ENCODE measurements at regions not wholly inside any gene's neighbourhood (a gene's known extent, or its start where the extent isn't known, plus 50 kb on each side); places are given as distances from the start of the nearest gene placed in this dataset.
"Not testable (repeated sequence)": the region's sequence is repeated elsewhere in the genome, so short reads cannot be mapped to it uniquely, and the experiment has no call there.

- Histone ChIP-seq H3K36me3 (ENCODE audit: insufficient read depth, low read length) (no peaks in the 10 kb centered on the region), H3K4me3 (ENCODE audit: low read length) (no peak overlapping the region), H3K27me3 (ENCODE audit: control insufficient read depth in 1 of 2, insufficient read depth in 2 of 2, low read length in 2 of 2) (no peaks in the 10 kb centered on the region), H3K9me3 (ENCODE audit: control insufficient read depth in 1 of 2, insufficient read depth in 1 of 2, low read length in 2 of 2) (peaks cover 0 to 10% of the 10 kb centered on the region in 2 experiments), H3K4me1 (ENCODE audit: insufficient read depth, low read length) (no peaks in the 10 kb centered on the region), H3K27ac (ENCODE audit: low read depth in 1 of 2, low read length in 2 of 2) (no peak overlapping the region)
- H3K36me3 Mint-ChIP-seq (ENCODE audit: low read depth), result no peaks in the 10 kb centered on the region
- DNase-seq (no peak), ATAC-seq (ENCODE audit: poor library complexity) (no peak)
- POLR2A ChIA-PET, result no interaction called here
- H3K4me1 Mint-ChIP-seq (ENCODE audit: low read depth), result no peaks in the 10 kb centered on the region
- CTCF ChIA-PET, result no interaction called here
- no peak overlapping the region for H3K27ac Mint-ChIP-seq
- no peak overlapping the region for H3K4me3 Mint-ChIP-seq
- intact Hi-C loops (cut with DNase I, micrococcal nuclease), result no loop called here
- H3K27me3 Mint-ChIP-seq, result no peaks in the 10 kb centered on the region
- no peak for TF ChIP-seq CTCF (IDR thresholded peaks at IDR 0.05)
- no peaks in the 10 kb centered on the region for H3K9me3 Mint-ChIP-seq
Measured at GRCh38 chr2:147147802-147148201, 697.0 kb upstream of the ACVR2A start.

GRCh38 chr2:147141930-147142329, 702.9 kb upstream of the ACVR2A start:
- Histone ChIP-seq H3K4me1 (ENCODE audit: insufficient read depth, low read length) (no peaks in the 10 kb centered on the region), H3K27me3 (ENCODE audit: control insufficient read depth in 1 of 2, insufficient read depth in 2 of 2, low read length in 2 of 2) (no peaks in the 10 kb centered on the region), H3K36me3 (ENCODE audit: insufficient read depth, low read length) (no peaks in the 10 kb centered on the region), H3K9me3 (ENCODE audit: control insufficient read depth in 1 of 2, insufficient read depth in 1 of 2, low read length in 2 of 2) (no peaks in the 10 kb centered on the region), H3K4me3 (ENCODE audit: low read length) (no peak overlapping the region), H3K27ac (ENCODE audit: low read depth in 1 of 2, low read length in 2 of 2) (no peak overlapping the region)
- TF ChIP-seq CTCF (IDR thresholded peaks at IDR 0.05), result no peak
- intact Hi-C loops (cut with DNase I, micrococcal nuclease), result no loop called here
- no peaks in the 10 kb centered on the region for H3K9me3 Mint-ChIP-seq
- no peak overlapping the region for H3K27ac Mint-ChIP-seq
- ChIA-PET CTCF (no interaction called here), POLR2A (no interaction called here)
- H3K27me3 Mint-ChIP-seq, result no peaks in the 10 kb centered on the region
- H3K4me1 Mint-ChIP-seq (ENCODE audit: low read depth), result no peaks in the 10 kb centered on the region
- no peaks in the 10 kb centered on the region for H3K36me3 Mint-ChIP-seq (ENCODE audit: low read depth)
- H3K4me3 Mint-ChIP-seq, result no peak overlapping the region
- ATAC-seq (ENCODE audit: poor library complexity), result no peak
- DNase-seq, result no peak

GRCh38 chr2:147139732-147140131, 705.1 kb upstream of the ACVR2A start:
- H3K27me3 ChIP-seq (ENCODE audit: control insufficient read depth in 1 of 2, insufficient read depth in 2 of 2, low read length in 2 of 2); H3K4me1 ChIP-seq (ENCODE audit: insufficient read depth, low read length); intact Hi-C loops (cut with DNase I, micrococcal nuclease); POLR2A ChIA-PET; H3K27me3 Mint-ChIP-seq; H3K27ac Mint-ChIP-seq; ATAC-seq (ENCODE audit: poor library complexity); H3K36me3 ChIP-seq (ENCODE audit: insufficient read depth, low read length); H3K9me3 Mint-ChIP-seq; H3K36me3 Mint-ChIP-seq (ENCODE audit: low read depth); H3K4me3 Mint-ChIP-seq; H3K27ac ChIP-seq (ENCODE audit: low read depth in 1 of 2, low read length in 2 of 2); H3K9me3 ChIP-seq (ENCODE audit: control insufficient read depth in 1 of 2, insufficient read depth in 1 of 2, low read length in 2 of 2); DNase-seq; CTCF ChIA-PET; H3K4me1 Mint-ChIP-seq (ENCODE audit: low read depth); H3K4me3 ChIP-seq (ENCODE audit: low read length): not testable (repeated sequence)

- TF ChIP-seq CTCF (IDR thresholded peaks at IDR 0.05), result no peak
- Mint-ChIP-seq H3K9me3 (no peaks in the 10 kb centered on the region), H3K27me3 (no peaks in the 10 kb centered on the region), H3K4me3 (no peak overlapping the region), H3K27ac (no peak overlapping the region), H3K4me1 (ENCODE audit: low read depth) (no peaks in the 10 kb centered on the region), H3K36me3 (ENCODE audit: low read depth) (no peaks in the 10 kb centered on the region)
- no peaks in the 10 kb centered on the region for H3K27me3 ChIP-seq (ENCODE audit: control insufficient read depth in 1 of 2, insufficient read depth in 2 of 2, low read length in 2 of 2)
- no peak overlapping the region for H3K27ac ChIP-seq (ENCODE audit: low read depth in 1 of 2, low read length in 2 of 2)
- intact Hi-C loops (cut with DNase I, micrococcal nuclease), result no loop called here
- ChIA-PET CTCF (no interaction called here), POLR2A (no interaction called here)
- no peaks in the 10 kb centered on the region for H3K4me1 ChIP-seq (ENCODE audit: insufficient read depth, low read length)
- H3K9me3 ChIP-seq (ENCODE audit: control insufficient read depth in 1 of 2, insufficient read depth in 1 of 2, low read length in 2 of 2), result no peaks in the 10 kb centered on the region
- no peaks in the 10 kb centered on the region for H3K36me3 ChIP-seq (ENCODE audit: insufficient read depth, low read length)
- no peak overlapping the region for H3K4me3 ChIP-seq (ENCODE audit: low read length)
- DNase-seq, result no peak
- no peak for ATAC-seq (ENCODE audit: poor library complexity)
Measured at GRCh38 chr2:147137711-147138110, 707.1 kb upstream of the ACVR2A start.
